Activated T-cell treated with anti-CD3 and anti-CD28 coated beads, Interleukin-2, amount 50 U/mL, for 4 hours (primary cell): ENCODE measurements at regions not wholly inside any gene's neighbourhood (a gene's known extent, or its start where the extent isn't known, plus 50 kb on each side); places are given as distances from the start of the nearest gene placed in this dataset.
"Not testable (repeated sequence)": the region's sequence is repeated elsewhere in the genome, so short reads cannot be mapped to it uniquely, and the experiment has no call there.

Source experiments
- ATAC-seq, 2 donors: fragments of 200-7000 bp; cut with Tn5 transposase; one replicate each; pipeline ENCODE4 v1.10.0; 2021
- DNase-seq: peaks from one replicate; pipeline ENCODE4 v3.0.0-alpha.2; 2020
- H3K27me3 Mint-ChIP-seq: one replicate; pipeline ENCODE4 v1.8.0; 2021; ENCODE audit warnings: low read depth, mixed read lengths
- H3K36me3 Mint-ChIP-seq: one replicate; pipeline ENCODE4 v1.8.0; 2022; ENCODE audit warnings: mixed read lengths; ENCODE audit not compliant: insufficient read depth
- H3K4me1 Mint-ChIP-seq: one replicate; pipeline ENCODE4 v1.8.0; 2021; ENCODE audit warnings: low read depth, mixed read lengths
- H3K4me3 Mint-ChIP-seq: one replicate; pipeline ENCODE4 v1.8.0; 2021; ENCODE audit warnings: mild to moderate bottlenecking, moderate library complexity, mixed read lengths
- H3K9me3 Mint-ChIP-seq: one replicate; pipeline ENCODE4 v1.8.0; 2021; ENCODE audit warnings: mixed read lengths

- not testable (repeated sequence) for H3K27me3 Mint-ChIP-seq, ATAC-seq, DNase-seq, H3K4me3 Mint-ChIP-seq, H3K9me3 Mint-ChIP-seq, H3K4me1 Mint-ChIP-seq, H3K36me3 Mint-ChIP-seq
Measured at GRCh38 chr9:104394901-104395300, 109.2 kb upstream of the OR13F1 start.

DNA sequence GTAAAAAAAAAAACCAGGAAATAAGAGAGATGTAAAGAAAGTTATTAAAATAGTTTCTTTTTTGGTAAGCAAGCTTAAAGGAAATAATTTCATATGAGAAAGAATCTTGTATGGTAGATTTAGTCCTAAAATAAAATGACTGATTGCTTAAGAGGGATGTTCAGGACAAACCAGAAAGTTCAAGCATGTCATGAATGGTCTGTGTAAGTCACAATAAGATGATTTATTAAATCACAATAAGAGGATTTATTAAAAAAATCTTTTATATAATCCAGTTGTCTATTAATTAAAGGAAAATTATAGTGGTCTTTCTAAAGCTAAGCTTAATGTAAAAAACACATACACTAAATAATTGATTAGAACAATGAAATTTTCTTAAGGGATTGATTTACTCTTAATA is 91.8 kb upstream of the OR13F1 start:
- Mint-ChIP-seq H3K9me3 (peaks cover 12% of the 10 kb centered on the region), H3K36me3 (no peaks in the 10 kb centered on the region), H3K27me3 (no peaks in the 10 kb centered on the region), H3K4me1 (no peaks in the 10 kb centered on the region), H3K4me3 (no peak overlapping the region)
- no peak for ATAC-seq
- DNase-seq = no peak

DNA sequence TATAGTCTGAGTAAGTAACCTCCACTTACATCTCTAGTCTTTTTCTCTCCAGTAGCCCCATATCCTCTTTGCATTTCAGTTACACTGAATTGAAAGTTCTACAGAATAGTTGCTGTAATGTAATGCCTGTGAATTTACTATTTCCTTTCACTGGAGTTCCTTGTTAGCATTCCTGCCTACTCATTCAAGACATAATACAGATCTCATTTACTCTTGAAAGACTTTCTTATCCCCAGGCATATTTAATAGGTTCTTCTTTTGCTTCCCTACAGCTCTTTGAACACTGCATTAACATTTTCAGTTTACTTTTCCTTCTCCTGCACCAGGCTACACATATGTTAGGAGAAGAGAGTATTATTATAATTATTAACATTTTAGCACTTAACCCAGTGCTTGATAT is 87.6 kb upstream of the OR13F1 start:
- H3K36me3 Mint-ChIP-seq = no peaks in the 10 kb centered on the region
- ATAC-seq (no peak), DNase-seq (no peak)
- no peaks in the 10 kb centered on the region for H3K4me1 Mint-ChIP-seq
- H3K4me3 Mint-ChIP-seq = no peak overlapping the region
- H3K9me3 Mint-ChIP-seq = peaks cover 7% of the 10 kb centered on the region
- no peaks in the 10 kb centered on the region for H3K27me3 Mint-ChIP-seq

DNA sequence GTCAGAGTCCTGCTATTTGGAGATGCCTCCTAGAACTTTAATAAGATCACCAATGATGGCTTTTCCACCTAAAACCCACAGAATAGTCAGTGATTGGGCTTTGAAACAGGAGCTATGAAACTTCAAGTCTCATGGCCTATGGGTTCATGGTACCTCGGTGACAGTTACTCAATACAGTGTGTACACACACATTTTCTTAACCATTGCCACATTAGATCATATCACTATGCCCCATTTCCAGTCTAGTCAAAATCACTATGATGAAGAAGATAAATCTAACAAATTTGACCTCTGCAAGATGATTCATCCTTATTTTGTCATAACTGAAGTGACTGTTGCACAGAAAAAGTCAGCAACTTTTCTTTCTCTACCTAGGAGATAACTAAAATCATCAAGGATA is 86.8 kb upstream of the OR13F1 start:
- Mint-ChIP-seq H3K27me3 (no peaks in the 10 kb centered on the region), H3K4me3 (no peak overlapping the region), H3K9me3 (peaks cover 5% of the 10 kb centered on the region), H3K4me1 (no peaks in the 10 kb centered on the region), H3K36me3 (no peaks in the 10 kb centered on the region)
- ATAC-seq (no peak), DNase-seq (no peak)

GRCh38 chr9:104429031-104429546 is 75.0 kb upstream of the OR13F1 start:
- Mint-ChIP-seq H3K36me3 (no peaks in the 10 kb centered on the region), H3K27me3 (no peaks in the 10 kb centered on the region), H3K9me3 (peaks cover 24% of the 10 kb centered on the region), H3K4me3 (no peak overlapping the region), H3K4me1 (no peaks in the 10 kb centered on the region)
- DNase-seq (no peak), ATAC-seq (no peak)

DNA sequence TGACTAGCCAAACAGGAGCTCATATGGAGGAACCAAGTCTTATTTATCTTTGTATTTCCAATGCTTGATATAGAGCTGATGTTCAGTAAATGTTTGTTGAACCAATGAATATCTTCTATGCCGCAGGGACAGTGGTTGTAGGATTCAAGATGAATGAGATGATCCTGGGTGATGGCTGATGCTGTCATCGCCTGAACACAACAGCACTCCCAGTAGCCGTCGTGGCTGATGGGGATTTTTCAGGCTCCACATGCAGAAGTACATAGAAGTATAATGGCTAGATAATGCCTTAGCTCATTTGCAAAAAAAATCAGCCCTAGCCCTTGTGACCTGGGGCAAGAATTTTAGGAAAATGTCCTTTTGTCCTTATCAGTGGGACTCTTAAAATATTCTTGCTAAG is 69.0 kb upstream of the OR13F1 start:
- Mint-ChIP-seq H3K36me3 (no peaks in the 10 kb centered on the region), H3K4me3 (no peak overlapping the region), H3K27me3 (no peaks in the 10 kb centered on the region), H3K9me3 (peaks cover 13% of the 10 kb centered on the region), H3K4me1 (no peaks in the 10 kb centered on the region)
- ATAC-seq (no peak), DNase-seq (no peak)

GRCh38 chr9:104448036-104448435 is 56.0 kb upstream of the OR13F1 start:
- no peak for ATAC-seq
- no peak overlapping the region for H3K4me3 Mint-ChIP-seq
- no peaks in the 10 kb centered on the region for H3K36me3 Mint-ChIP-seq
- no peaks in the 10 kb centered on the region for H3K4me1 Mint-ChIP-seq
- H3K9me3 Mint-ChIP-seq = no peaks in the 10 kb centered on the region
- no peaks in the 10 kb centered on the region for H3K27me3 Mint-ChIP-seq
- no peak for DNase-seq
